ENCODE measurements at regions not wholly inside any gene's neighbourhood (a gene's known extent, or its start where the extent isn't known, plus 50 kb on each side); places are given as distances from the start of the nearest gene placed in this dataset.

- TF ChIP-seq POLR2AphosphoS5 (IDR thresholded peaks at IDR 0.05) (no peak), POLR2A (IDR thresholded peaks at IDR 0.05) (no peak), EP300 (IDR thresholded peaks at IDR 0.05) (no peak), CTCF (IDR thresholded peaks at IDR 0.05) (no peak)
- H3K27me3 ChIP-seq = no peaks in the 10 kb centered on the region
- no peak overlapping the region for H3K27ac ChIP-seq
- intact Hi-C loops (cut with DNase I; ENCODE audit: low total_unique reads) = no loop called here
- H3K36me3 ChIP-seq = no peaks in the 10 kb centered on the region
- no peak overlapping the region for H3K4me3 ChIP-seq
- peaks cover 0 to 22% (median 5%) of the 10 kb centered on the region in 4 donors for H3K4me1 ChIP-seq
- DNase-seq = no peak
- H3K9me3 ChIP-seq = peaks cover 0 to 12% (median 10%) of the 10 kb centered on the region in 4 donors
- 76 to 91% (median 79%) methylated on average over 5 to 9 of the region's 9 CpGs for WGBS, 5 donors
These were observed 78.5 kb downstream of the SCGB2B2 start for GRCh38 chr19:34598217-34599155.

DNA sequence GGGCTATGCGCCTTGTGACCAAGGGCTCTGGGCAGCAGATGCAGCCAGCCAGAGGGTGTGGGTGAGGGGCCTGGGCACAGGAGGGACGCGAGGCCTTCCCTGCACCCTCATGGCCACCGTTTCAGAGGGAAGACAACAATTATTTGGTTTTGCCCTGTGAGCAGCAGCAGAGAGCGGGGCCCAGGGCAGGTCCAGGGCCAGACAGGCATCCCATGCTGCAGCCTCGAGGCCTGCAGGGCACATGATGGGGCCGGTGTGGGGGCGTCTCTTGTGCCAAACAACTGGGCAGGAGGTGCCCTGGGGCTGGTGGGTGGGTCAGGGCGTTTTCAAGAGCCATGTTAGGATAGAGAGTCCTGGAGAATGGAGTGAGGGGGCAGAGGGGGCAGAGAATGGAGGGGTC, 79.4 kb downstream of the SCGB2B2 start:
- H3K9me3 ChIP-seq = peaks cover 0 to 3% (median 2%) of the 10 kb centered on the region in 4 donors
- H3K36me3 ChIP-seq = no peaks in the 10 kb centered on the region
- TF ChIP-seq CTCF (IDR thresholded peaks at IDR 0.05) = no peak
- TF ChIP-seq EP300 (IDR thresholded peaks at IDR 0.05) = no peak
- no peak for TF ChIP-seq POLR2A (IDR thresholded peaks at IDR 0.05)
- no peak for TF ChIP-seq POLR2AphosphoS5 (IDR thresholded peaks at IDR 0.05)
- intact Hi-C loops (cut with DNase I; ENCODE audit: low total_unique reads) = no loop called here
- H3K4me1 ChIP-seq = peaks cover 0 to 22% (median 5%) of the 10 kb centered on the region in 4 donors
- no peaks in the 10 kb centered on the region for H3K27me3 ChIP-seq
- DNase-seq = no peak
- no peak overlapping the region for H3K27ac ChIP-seq
- WGBS, 5 donors = 78 to 88% (median 84%) methylated on average over 9 of the region's 9 CpGs
- H3K4me3 ChIP-seq = no peak overlapping the region

DNA sequence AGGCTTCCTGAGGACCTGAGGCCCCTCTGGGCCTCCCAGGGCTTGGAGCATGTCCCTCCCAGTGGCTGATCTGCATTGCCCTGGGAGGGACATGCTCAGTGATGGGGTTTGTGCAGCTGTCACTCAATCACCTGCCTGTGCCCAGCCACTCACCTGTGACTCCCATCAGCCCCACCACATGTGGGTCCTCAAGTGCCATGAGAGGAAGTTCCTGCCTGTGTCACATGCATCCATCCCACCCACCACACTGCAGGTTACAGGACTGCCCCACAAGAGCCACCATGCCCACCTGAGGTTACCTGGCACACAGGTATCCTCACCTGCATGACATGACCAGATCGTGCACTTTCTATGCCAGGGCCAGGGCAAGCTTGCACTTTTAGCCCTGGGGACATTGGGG, 80.0 kb downstream of the SCGB2B2 start:
- H3K4me1 ChIP-seq = peaks cover 0 to 22% (median 5%) of the 10 kb centered on the region in 4 donors
- no peaks in the 10 kb centered on the region for H3K9me3 ChIP-seq
- no peak for DNase-seq
- no peaks in the 10 kb centered on the region for H3K36me3 ChIP-seq
- TF ChIP-seq EP300 (IDR thresholded peaks at IDR 0.05) (no peak), POLR2AphosphoS5 (IDR thresholded peaks at IDR 0.05) (no peak), POLR2A (IDR thresholded peaks at IDR 0.05) (no peak), CTCF (IDR thresholded peaks at IDR 0.05) (no peak)
- no peak overlapping the region for H3K27ac ChIP-seq
- WGBS, 5 donors = 80 to 100% (median 88%) methylated on average over 1 of the region's 1 CpG
- H3K27me3 ChIP-seq = no peaks in the 10 kb centered on the region
- intact Hi-C loops (cut with DNase I; ENCODE audit: low total_unique reads) = no loop called here
- no peak overlapping the region for H3K4me3 ChIP-seq

DNA sequence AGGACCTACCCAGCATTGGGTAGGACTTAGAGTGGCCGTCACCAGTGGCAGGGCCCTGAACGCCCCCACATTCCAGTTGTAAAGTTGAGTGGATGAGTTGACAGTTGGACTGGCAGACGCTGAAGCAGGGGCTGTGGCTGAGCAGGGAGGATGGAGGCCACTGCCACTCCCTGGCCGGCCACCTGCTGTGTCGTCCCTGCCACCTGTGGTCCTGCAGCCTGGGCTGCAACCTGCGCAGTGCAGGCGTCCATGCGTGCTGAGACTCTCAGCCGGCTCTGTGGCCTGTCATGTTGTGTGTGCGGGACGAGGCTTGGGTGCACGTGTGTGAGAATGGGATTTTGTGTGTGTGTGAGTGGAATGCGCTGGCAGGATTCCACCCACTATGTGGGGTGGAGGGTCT, 80.8 kb downstream of the SCGB2B2 start:
- Histone ChIP-seq H3K4me1 (peaks cover 0 to 22% (median 5%) of the 10 kb centered on the region in 4 donors), H3K27ac (no peak overlapping the region), H3K9me3 (peaks cover 0 to 1% (median 0%) of the 10 kb centered on the region in 4 donors), H3K27me3 (no peaks in the 10 kb centered on the region), H3K4me3 (no peak overlapping the region), H3K36me3 (no peaks in the 10 kb centered on the region)
- no peak for TF ChIP-seq POLR2A (IDR thresholded peaks at IDR 0.05)
- no peak for TF ChIP-seq POLR2AphosphoS5 (IDR thresholded peaks at IDR 0.05)
- no peak for TF ChIP-seq CTCF (IDR thresholded peaks at IDR 0.05)
- no peak for TF ChIP-seq EP300 (IDR thresholded peaks at IDR 0.05)
- DNase-seq = no peak
- intact Hi-C loops (cut with DNase I; ENCODE audit: low total_unique reads) = no loop called here
- 90 to 94% (median 92%) methylated on average over 13 of the region's 13 CpGs for WGBS, 5 donors

Measured in stomach (tissue), 8 donors.